Keratinocyte (primary cell): ENCODE measurements at regions not wholly inside any gene's neighbourhood (a gene's known extent, or its start where the extent isn't known, plus 50 kb on each side); places are given as distances from the start of the nearest gene placed in this dataset.

Experiments used
- DNase-seq: peaks from one replicate; pipeline ENCODE4 v3.0.0-alpha.2; 2011; ENCODE audit warnings: low read depth, missing footprints, low spot score
- FAIRE-seq: peaks from 2 replicates; lab custom pipeline; 2011; peaks lifted over from hg19 to GRCh38; lab: Jason Lieb, UNC
- H2AFZ ChIP-seq: 2 replicates; pipeline ENCODE4 v1.6.0; 2012; ENCODE audit warnings: low read length, control low read depth, inconsistent platforms; ENCODE audit not compliant: control insufficient read depth
- H3K27ac ChIP-seq: 2 replicates; pipeline ENCODE4 v1.5.1; 2011; ENCODE audit warnings: low read length; ENCODE audit not compliant: control insufficient read depth, insufficient read depth
- H3K27me3 ChIP-seq: 3 replicates; pipeline ENCODE4 v1.6.0; 2011; ENCODE audit warnings: low read length; ENCODE audit not compliant: control insufficient read depth, insufficient read depth; ENCODE audit errors: extremely low read depth
- H3K36me3 ChIP-seq, 2 experiments: 2 replicates in 1 of 2; 3 replicates in 1 of 2; pipeline ENCODE4 v1.5.1; 2011; ENCODE audit warnings: low read length in 2 of 2, mild to moderate bottlenecking in 1 of 2; ENCODE audit not compliant: control insufficient read depth in 2 of 2, insufficient read depth in 2 of 2; ENCODE audit errors: extremely low read depth in 1 of 2
- H3K4me1 ChIP-seq: 3 replicates; pipeline ENCODE4 v1.5.1; 2011; ENCODE audit warnings: low read length; ENCODE audit not compliant: control insufficient read depth, insufficient read depth; ENCODE audit errors: extremely low read depth
- H3K4me2 ChIP-seq: 3 replicates; pipeline ENCODE4 v1.6.0; 2011; ENCODE audit warnings: low read depth, low read length; ENCODE audit not compliant: control insufficient read depth, insufficient read depth; ENCODE audit errors: extremely low read depth
- H3K4me3 ChIP-seq, 3 experiments: fragments of 200-600 bp in 1 of 3; sonication (generic) in 1 of 3; 2 replicates in 2 of 3; 3 replicates in 1 of 3; pipeline ENCODE4 v1.5.1; 2011 to 2016; ENCODE audit warnings: low read length in 3 of 3, mild to moderate bottlenecking in 3 of 3, control low read depth in 2 of 3, inconsistent platforms in 1 of 3, low read depth in 1 of 3, mixed read lengths in 1 of 3, mixed run types in 1 of 3, moderate library complexity in 1 of 3; ENCODE audit not compliant: control insufficient read depth in 2 of 3, insufficient read depth in 2 of 3; ENCODE audit errors: extremely low read depth in 1 of 3
- H3K79me2 ChIP-seq: 2 replicates; pipeline ENCODE4 v1.6.0; 2012; ENCODE audit warnings: low read length; ENCODE audit not compliant: control insufficient read depth, insufficient read depth
- H3K9ac ChIP-seq: 3 replicates; pipeline ENCODE4 v1.6.0; 2011; ENCODE audit warnings: low read length; ENCODE audit not compliant: control insufficient read depth, insufficient read depth; ENCODE audit errors: extremely low read depth
- H3K9me1 ChIP-seq: 3 replicates; pipeline ENCODE4 v1.6.0; 2011; ENCODE audit warnings: low read length; ENCODE audit not compliant: control insufficient read depth, insufficient read depth; ENCODE audit errors: extremely low read depth
- H3K9me3 ChIP-seq: 2 replicates; pipeline ENCODE4 v1.5.1; 2012; ENCODE audit warnings: low read depth, low read length; ENCODE audit not compliant: control insufficient read depth
- H4K20me1 ChIP-seq: 3 replicates; pipeline ENCODE4 v1.6.0; 2011; ENCODE audit warnings: low read length; ENCODE audit not compliant: control insufficient read depth, insufficient read depth; ENCODE audit errors: extremely low read depth
- EZH2 ChIP-seq: IDR thresholded peaks from one replicate; pipeline ENCODE4 v1.6.1; 2012; ENCODE audit warnings: inconsistent platforms, mild to moderate bottlenecking, low read length, moderate library complexity
- dilution Hi-C: fragments of 300-500 bp; cut with MboI; formaldehyde crosslinking; loops from one replicate; pipeline ENCODE4 v1.7.0; 2020; ENCODE audit warnings: low sequenced_read_pairs; ENCODE audit not compliant: extremely low pct_ligation_motif_present
- TF ChIP-seq, protein P1 (sequence below), 3 experiments: IDR thresholded peaks in 1 of 3; conservative IDR thresholded peaks in 1 of 3; optimal IDR thresholded peaks in 1 of 3; 2 replicates in 2 of 3; 3 replicates in 1 of 3; pipeline versions ENCODE3 to v1.5.1; 2011; ENCODE audit warnings: low read length in 3 of 3, mild to moderate bottlenecking in 3 of 3, moderate library complexity in 2 of 3, control low read depth in 1 of 3, inconsistent platforms in 1 of 3; ENCODE audit not compliant: insufficient read depth in 2 of 3; ENCODE audit errors: extremely low read depth in 1 of 3

DNA sequence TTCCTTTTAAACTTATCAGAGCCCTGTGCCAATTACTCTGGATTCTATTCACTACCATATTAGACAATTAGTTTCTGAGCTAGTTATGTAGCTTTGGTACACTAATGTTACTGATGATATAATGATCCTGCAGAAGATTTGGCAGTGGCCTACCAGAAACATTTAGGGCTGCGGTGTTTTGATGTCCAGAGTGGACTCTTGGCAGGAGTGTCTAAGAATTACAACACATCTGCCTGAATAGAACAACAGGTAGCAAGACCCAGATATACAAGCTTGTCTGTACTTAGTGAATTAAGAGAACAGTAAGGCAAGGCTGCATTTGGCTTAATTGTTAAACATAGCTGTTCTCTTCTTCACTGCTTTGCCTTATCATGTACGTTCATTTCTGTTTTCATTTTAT lies 691.6 kb upstream of the FBXO33 start:
- no peak for FAIRE-seq
- no peaks in the 10 kb centered on the region for H3K9me1 ChIP-seq
- DNase-seq: no peak

DNA sequence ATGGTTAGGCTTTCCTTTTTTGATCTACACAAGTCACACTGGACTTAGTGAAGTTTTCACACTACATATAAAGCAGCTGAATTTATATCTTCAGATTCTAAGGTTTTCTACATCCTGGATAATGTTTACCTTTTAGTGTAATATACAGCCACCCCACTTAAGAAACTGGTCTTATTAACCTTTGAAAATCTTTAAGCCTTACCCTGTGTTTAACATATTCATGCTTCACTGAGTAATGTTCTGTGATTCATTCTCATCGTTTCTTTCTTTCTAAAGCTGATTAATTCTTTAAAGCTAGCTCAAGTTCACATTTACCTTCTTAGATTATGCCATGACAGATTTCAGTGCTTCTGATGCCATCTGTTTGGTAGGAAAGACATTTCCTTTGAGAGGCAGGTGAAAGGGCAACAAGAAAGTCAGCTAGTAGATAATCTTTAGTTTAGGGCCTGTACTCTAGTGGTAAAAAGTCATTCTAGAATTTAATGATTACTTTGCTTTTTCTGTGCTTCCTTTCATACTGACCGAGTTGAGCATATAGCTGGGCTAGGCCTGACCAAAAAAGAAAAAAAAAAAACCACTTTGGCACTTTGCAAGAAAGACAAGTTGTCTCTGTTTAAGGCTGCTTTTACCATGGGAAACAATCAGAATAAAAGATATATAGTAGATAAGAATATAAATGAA lies 690.9 kb upstream of the FBXO33 start:
- no peaks in the 10 kb centered on the region for H3K79me2 ChIP-seq
- H4K20me1 ChIP-seq: no peaks in the 10 kb centered on the region
- no peaks in the 10 kb centered on the region for H3K4me1 ChIP-seq
- no peak overlapping the region for H3K9ac ChIP-seq
- H3K27me3 ChIP-seq: no peaks in the 10 kb centered on the region
- TF ChIP-seq EZH2: no peak
- TF ChIP-seq, protein P1, sequence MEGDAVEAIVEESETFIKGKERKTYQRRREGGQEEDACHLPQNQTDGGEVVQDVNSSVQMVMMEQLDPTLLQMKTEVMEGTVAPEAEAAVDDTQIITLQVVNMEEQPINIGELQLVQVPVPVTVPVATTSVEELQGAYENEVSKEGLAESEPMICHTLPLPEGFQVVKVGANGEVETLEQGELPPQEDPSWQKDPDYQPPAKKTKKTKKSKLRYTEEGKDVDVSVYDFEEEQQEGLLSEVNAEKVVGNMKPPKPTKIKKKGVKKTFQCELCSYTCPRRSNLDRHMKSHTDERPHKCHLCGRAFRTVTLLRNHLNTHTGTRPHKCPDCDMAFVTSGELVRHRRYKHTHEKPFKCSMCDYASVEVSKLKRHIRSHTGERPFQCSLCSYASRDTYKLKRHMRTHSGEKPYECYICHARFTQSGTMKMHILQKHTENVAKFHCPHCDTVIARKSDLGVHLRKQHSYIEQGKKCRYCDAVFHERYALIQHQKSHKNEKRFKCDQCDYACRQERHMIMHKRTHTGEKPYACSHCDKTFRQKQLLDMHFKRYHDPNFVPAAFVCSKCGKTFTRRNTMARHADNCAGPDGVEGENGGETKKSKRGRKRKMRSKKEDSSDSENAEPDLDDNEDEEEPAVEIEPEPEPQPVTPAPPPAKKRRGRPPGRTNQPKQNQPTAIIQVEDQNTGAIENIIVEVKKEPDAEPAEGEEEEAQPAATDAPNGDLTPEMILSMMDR (optimal IDR thresholded peaks at IDR 0.05 in 1 of 3, IDR thresholded peaks at IDR 0.05 in 1 of 3, conservative IDR thresholded peaks at IDR 0.05 in 1 of 3; ENCODE audit: extremely low read depth in 1 of 3, insufficient read depth in 2 of 3, low read length in 3 of 3): no peak
- no peaks in the 10 kb centered on the region for H3K9me3 ChIP-seq
- FAIRE-seq: no peak
- no peak overlapping the region for H2AFZ ChIP-seq
- no peak overlapping the region for H3K4me2 ChIP-seq
- H3K36me3 ChIP-seq: no peaks in the 10 kb centered on the region
- no peak overlapping the region for H3K27ac ChIP-seq
- H3K4me3 ChIP-seq: no peak overlapping the region
- H3K9me1 ChIP-seq: no peaks in the 10 kb centered on the region
- no peak for DNase-seq
- dilution Hi-C loops: no loop called here

More for the DNA sequence above, 691.6 kb upstream of the FBXO33 start:
- Histone ChIP-seq H3K9ac (no peak overlapping the region), H2AFZ (no peak overlapping the region), H4K20me1 (no peaks in the 10 kb centered on the region), H3K9me3 (no peaks in the 10 kb centered on the region), H3K36me3 (no peaks in the 10 kb centered on the region), H3K79me2 (no peaks in the 10 kb centered on the region), H3K4me3 (no peak overlapping the region), H3K27ac (no peak overlapping the region), H3K27me3 (no peaks in the 10 kb centered on the region), H3K4me2 (no peak overlapping the region), H3K4me1 (no peaks in the 10 kb centered on the region)
- TF ChIP-seq, protein P1 (optimal IDR thresholded peaks at IDR 0.05 in 1 of 3, IDR thresholded peaks at IDR 0.05 in 1 of 3, conservative IDR thresholded peaks at IDR 0.05 in 1 of 3; ENCODE audit: extremely low read depth in 1 of 3, insufficient read depth in 2 of 3, low read length in 3 of 3): no peak
- no peak for TF ChIP-seq EZH2
- dilution Hi-C loops: no loop called here
